NCI-H1105 (cell line): ENCODE measurements at regions not wholly inside any gene's neighbourhood (a gene's known extent, or its start where the extent isn't known, plus 50 kb on each side); places are given as distances from the start of the nearest gene placed in this dataset.
"Not testable (repeated sequence)": the region's sequence is repeated elsewhere in the genome, so short reads cannot be mapped to it uniquely, and the experiment has no call there.

Experiments used
- DNase-seq: peaks from one replicate; lab custom pipeline; 2025; lab: John Stamatoyannopoulos, UW

DNA sequence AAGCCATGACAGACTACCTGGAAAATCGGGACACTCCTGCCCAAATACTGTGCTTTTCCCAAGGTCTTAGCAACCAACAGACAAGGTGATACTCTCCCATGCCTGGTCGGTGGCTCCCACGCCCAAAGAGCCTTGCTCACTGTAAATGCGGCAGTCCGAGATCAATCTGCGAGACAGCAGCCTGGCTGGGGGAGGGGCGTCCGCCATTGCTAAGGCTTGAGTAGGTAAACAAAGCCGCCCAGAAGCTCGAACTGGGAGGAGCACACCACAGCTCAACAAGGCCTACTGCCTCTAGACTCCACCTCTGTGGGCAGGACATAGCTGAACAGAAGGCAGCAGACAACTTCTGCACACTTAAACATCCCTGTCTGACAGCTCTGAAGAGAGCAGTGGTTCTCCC is 272.1 kb upstream of the CCNG1 start:
- no peak for DNase-seq

DNA sequence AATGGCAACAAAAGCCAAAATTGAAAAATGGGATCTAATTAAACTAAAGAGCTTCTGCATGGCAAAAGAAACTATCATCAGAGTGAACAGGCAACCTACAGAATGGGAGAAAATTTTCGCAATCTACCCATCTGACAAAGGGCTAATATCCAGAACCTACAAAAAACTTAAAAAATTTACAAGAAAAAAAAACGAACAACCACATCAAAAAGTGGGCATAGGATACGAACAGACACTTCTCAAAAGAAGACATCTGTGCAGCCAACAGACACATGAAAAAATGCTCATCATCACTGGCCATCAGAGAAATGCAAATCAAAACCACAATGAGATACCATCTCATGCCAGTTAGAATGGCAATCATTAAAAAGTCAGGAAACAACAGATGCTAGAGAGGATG is 267.2 kb upstream of the CCNG1 start:
- not testable (repeated sequence) for DNase-seq

DNA sequence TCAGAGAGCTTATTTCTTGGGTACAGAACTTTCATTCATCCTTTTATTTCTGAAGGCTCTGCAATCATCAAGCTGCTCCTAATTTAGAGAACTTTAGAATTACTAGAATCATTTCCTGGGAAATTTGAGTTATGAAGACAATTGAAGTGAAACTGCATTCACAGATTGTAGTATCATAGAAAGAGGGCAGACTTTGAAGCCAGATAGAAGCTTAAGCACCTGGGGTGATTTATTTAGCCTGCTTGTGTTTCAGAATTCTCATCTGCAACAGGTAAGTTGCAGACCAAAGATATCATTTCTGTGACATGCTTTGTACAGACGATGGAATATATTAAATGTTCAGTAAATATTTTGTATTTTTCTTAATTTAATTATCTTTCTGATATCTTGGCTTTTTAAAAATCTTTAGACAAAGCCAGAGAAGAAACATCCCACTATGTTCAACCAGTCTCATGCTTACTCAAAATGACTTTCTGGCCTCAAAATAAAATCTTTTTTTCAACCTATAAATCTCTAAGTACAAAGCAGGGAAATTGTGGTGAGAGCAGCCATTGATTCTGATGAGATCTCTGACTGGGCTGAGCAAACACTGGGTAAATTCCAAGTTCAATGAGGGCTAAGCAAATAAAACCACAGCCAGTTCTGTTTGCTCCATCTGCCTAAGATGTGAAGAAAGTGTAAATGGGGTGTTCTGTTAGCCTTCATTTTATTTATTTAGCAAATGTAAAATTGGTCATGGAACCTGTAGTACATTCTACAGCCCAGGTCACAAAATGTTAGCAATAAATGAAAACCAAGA is 264.7 kb upstream of the CCNG1 start:
- DNase-seq, result no peak

DNA sequence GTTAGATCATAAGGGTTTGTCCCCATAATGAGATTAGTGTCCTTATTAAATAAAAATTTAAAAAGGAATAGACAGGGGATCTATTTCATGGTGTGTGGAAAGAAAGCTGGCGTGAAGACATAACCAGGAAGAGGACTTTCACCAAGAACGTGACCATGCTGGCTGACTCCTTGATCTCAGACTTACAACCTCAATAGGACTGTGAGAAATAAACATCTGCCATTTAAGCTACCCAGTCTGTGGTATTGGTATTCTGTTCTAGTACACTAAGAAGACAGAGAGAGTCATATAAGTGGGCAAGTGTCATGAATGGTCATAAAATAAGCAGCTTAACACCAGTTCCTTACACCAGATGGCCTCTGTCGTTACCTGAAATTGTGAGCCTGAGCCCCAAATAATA is 259.4 kb upstream of the CCNG1 start:
- DNase-seq, result no peak

DNA sequence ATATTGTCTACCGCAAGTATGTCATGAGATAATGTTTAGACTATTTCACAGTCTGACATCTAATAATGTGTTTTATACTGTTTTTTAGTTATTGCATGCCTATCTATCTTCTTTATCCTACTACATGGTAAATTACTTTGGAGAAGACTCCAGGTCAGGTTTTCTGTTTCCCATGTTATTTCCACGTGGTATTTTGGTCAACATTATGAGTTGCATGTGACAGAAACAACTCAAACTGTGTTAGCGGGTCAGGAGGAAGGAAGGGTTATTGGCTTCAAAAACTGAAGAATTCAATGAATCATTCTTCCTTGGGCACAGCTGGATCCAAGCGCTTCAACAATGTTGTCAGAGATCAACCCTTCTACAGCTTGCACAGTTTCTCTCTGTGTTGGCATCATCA is 252.1 kb upstream of the CCNG1 start:
- DNase-seq, result no peak

DNA sequence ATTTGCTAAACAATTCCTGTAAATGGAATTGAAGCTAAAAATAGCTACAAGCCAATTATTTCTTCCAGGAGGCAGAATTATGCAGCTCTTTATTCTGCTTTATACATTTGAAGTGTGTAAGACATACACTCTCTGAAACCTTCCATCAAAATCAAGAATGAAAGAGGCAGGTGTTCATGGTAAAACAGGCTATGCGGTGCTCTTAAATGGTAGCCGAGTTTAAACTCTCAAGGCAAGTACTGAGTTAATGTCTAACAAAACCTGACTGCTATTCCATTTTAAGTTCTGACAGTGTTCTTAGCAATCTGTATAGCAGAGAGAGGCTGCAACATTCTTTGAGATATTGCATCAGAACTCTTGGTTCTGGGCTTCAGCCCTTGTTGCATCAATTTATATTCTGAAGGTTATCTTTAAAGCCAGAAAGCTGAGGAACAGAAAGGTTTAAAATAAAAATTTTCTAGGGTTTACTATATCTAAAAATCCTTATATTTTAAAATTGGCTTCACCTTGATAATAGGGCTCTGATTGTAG is 248.3 kb upstream of the CCNG1 start:
- no peak for DNase-seq

DNA sequence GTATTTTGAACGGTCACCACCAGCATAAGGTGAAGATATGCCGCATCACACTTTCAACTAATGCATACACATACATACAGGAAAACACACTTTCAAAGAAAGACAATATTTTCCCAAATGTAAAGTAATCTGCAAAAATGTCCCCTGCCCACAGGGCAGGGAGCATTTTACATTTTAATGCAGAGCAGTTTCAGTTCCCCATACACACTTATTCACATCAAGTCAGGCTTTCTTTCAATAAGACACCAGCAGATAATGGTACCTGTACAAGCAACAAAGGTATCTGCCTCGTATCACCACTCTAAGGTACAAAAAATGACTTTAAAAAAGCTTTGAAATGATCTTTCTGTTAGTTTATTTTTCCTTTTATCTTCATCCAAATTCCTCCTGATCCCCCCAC is 247.1 kb upstream of the CCNG1 start:
- no peak for DNase-seq

DNA sequence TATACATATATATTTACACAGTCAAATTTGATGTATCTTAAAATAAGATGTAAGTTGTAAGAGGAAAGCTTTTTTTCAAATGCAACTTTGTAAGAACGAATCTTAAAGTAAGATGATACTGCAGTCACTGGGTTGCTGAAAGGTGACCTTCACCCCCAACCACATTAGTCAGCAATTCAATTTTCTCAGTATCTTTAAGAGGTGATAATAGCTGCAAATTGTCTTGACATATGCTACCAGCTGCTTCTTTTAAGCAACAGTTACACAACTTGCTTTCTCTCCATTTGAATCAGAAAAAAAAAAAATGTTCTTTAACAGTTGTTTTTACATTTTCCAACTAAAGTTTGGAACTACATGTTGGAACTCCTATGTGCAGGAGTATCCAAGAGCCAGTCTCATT is 246.6 kb upstream of the CCNG1 start:
- DNase-seq, result no peak

DNA sequence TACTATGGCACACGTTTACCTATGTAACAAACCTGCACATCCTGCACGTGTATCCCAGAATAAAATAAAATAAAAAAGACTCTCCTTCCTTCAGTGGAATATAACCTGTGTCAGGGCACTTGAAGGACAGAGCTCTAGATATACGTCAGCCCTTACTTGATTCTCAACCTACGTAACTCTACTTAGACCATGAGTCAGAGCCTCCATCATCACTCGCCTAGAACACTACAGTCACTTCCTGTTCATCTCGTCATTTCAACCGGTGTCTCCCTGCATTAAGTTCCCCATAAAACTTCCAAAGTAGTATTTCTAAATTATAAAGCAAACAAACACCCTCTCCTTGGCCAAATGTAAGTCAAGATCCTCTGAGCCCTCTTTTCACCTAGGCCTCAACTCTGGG is 243.5 kb upstream of the CCNG1 start:
- no peak for DNase-seq

DNA sequence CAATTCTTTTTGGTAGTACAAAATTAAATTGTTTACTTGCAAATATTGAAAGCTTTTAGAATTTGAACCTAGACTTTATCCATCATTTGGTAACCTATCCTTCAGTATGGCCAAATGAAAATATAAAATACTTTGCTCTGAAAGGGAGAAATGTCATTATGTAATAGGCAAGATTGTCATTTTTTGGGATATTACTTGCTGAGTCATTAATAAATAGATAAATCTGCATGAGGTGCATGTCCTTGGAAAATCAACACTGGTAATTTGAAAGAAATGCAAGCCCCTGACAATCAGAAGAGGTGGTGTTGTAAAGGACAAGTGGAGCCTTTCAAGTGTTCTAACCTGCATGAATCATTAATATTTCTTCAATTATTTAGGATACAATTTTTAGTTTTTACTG is 231.8 kb upstream of the CCNG1 start:
- DNase-seq, result no peak

DNA sequence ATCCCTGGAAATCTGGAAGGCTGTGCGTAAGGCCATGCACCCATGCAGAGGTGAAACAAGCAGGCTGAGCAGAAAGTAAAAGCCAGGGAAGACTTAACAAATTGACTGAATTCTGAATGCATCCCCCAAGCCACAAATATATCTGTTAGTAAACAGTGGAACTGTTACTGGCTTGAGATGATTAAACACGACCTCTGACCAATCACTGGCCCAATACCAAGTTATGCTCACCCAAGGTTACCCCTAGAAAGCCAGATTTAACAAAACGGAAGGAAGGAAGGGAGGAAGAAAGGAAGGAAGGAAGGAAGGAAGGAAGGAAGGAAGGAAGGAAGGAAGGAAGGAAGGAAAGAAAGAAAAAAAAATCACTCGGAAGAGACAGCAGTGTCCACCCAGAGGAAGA is 215.8 kb upstream of the CCNG1 start:
- DNase-seq, result no peak

DNA sequence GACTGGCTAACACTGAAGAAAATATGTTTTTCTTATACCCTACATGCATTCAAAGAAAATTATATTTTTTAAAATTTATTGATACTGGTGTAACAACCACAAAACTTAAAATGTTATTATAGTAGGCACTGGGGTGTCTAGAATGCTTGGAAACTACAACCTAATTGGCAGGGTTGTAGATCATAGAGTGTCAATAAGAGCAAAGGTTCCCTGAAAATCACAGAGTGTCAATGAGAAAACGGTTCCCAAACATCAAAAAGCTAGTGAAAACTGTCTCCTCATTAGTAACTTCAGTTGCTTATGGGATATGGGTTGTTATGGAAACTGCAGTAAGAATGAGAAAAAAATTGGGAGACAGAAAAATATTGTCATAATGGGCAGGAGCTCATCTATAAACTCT is 214.4 kb upstream of the CCNG1 start:
- no peak for DNase-seq

DNA sequence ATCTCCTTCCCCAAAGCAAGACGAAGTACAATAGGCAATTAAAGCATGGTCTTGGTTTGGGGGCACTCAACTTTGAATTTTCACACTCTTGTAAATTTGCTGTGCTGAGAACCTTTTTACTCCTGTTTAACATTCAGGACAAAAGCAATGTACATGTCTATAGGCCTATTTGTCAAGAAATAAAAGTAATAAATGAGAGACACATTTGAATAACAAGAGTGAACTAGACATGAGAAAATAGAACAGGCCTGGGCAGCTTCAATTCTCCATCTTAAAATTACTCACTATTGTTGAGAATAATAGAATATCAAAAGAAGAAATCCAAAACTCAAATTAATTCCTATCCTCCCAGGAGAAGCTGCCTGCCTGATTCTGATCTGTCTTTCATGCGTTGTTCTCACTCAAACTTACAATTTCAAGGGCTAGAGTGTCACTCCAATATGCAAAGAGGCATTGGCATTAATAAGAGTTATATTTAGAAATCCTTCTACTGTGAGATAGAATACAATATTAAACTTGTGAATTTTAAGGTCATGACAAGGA is 192.9 kb upstream of the CCNG1 start:
- no peak for DNase-seq

DNA sequence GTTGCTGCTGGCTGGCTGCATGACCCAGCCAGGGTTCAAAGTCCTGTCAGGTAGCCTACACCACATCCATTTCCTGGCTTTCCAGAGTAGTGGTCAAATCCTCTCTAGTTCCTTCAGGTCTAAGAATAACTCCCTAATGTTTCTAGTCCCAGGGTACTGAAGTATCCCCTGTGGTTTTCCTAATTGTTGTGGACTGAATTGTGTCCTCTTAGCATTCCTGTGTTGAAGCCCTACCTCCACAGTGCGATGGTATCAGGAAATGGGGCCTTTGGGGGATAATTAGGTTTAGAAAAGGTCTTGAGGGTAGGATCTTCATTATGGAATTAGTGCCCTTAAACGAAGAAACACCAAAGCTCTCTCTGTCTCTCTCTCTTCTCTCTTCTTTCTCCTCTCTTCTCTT is 191.8 kb upstream of the CCNG1 start:
- DNase-seq, result no peak

DNA sequence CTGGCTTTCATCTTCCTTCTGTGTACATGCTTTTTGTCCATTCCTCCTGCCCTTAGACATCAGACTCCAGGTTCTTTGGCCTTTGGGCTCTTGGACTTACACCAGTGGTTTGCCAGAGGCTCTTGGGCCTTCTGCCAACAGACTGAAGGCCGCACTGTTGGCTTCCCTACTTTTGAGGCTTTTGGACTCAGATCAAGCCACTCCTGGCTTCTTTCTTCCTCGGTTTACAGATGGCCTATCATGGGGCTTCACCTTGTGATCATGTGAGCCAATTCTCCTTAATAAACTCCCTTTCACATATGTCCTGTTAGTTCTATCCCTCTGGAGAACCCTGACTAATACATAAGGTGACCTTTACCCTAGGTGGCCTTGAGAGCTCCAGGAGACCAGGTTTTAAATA is 189.1 kb upstream of the CCNG1 start:
- DNase-seq, result no peak

DNA sequence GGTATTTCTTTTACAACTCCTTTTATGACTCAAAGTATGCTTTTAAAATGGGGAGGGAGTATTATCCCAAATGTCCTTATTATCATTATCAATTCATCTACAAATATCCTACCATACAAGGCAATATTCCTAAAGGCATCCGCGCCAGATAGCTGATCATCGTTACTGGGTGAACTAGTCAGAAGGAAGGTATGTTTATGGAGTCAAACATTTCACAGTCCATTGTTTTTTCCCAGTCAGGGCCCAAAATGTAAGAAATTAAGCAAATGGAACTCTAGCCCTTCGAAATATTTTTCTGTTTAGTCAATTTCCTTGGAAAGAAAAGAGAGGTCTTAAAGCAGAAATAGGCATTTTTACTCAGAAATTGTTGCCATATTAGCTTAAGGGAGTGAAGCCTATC is 188.5 kb upstream of the CCNG1 start:
- no peak for DNase-seq

DNA sequence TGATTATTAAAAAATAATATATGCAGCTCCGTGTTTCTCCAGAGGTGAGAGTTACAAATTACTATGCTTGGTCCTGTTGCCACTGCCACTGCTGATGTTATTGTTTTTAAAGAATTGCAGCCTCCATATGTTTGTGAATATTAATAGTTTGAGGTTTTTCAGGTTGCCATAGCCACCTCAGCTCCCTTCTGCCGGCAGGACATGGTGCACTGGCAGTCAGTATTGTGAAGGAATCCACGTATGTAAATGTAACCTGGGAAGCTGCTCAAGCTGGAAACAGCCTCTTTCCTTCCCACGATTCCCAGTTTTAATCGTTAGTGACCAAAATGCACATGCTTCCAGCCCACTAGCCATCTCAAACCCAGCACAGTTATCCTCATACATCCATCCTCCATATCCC is 184.4 kb upstream of the CCNG1 start:
- DNase-seq, result no peak

DNA sequence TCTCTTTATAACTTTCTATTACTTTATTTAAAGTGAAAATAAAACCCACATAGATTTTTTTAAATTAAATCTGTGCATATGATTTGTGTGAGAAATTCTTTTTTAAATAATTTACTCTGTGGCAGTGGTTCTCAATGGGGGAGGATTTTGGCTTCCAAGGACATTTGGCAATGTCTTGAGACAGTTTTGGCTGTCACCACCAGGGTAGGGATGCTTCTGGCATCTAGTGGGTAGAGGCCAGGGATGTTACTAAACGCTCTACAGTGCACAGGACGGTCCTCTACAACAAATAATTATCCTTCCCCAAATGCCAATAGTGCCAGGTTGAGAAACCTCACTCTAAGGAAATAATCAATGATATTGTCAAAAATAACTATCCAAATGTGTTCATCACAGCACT is 177.9 kb upstream of the CCNG1 start:
- no peak for DNase-seq

DNA sequence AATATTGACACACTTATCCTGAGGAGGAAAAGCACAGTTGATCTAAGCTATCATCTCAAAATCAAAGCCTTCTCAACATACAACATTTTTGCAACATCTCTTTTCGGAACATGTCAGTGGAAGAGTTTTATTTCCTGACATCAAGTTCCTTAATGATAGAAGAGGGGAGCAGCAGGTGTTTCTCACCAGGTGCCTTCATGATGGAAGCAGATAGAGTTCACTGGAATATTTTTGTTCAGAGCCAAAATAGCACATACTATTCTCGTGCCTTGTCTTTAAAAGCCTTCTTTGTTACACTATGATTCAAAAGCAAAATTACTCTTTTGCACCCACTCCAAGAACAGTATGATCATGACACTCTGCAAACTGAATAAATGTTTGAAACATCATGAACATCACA is 176.9 kb upstream of the CCNG1 start:
- no peak for DNase-seq

DNA sequence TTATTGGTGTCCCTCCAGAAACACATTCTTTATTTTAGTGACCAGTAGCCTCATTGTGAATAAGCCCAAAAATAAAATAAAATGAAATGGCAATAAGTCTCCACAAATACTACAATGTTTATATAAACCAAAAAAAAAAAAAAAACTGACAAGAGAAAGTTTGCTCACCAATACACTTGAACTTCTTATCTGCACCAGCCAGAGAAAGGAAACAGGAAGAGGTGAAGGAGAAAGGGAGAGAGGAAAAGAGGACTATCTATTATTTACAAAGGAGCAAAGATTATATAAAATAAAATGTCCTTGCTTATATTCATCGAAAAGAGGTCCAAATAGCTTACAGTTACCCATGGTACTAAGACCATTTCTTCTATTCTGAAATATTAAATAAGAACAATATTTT is 176.4 kb upstream of the CCNG1 start:
- no peak for DNase-seq

DNA sequence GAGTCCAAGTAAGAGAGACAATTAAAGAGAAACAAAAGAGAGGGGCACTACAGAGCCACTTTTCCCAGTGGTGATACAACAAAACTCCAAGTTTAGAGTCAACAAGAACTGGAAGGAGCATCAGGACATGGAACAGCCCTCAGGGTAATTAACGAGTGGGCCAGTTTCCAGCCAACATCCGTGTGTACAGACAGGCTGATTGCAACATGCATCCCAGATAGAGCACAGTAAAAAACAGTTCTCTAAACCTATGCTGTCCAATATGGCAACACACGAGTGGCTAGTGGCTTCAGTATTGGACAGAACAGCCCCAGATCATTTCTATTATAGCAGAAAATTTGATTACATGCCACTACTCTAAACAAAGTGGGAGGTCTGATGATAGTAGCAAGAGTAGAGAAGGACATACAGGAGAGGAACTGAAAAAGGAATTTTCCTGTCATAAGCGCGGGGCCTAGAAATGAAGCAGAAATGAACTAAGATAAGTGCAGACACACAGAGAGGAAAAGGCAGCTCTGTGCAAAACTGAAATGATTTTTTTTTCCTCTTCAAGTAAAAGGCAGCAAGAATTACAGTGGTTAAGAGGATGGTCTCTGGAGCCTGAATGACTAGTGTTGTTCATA is 175.6 kb upstream of the CCNG1 start:
- no peak for DNase-seq

DNA sequence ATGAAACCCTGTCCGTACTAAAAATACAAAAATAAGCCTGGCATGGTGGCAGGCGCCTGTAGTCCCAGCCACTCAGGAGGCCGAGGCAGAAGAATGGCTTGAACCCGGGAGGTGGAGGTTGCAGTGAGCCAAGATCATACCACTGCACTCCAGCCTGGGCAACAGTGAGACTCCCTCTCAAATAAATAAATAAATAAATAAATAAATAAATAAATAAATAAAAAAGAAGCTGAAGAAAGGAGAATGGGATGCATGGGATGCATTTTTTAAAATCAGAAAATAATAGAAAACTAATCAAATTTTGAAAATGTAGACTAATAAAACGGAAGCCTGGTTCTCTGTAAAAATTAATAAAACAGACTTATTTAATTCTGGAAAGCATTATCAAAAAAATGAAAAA is 171.1 kb upstream of the CCNG1 start:
- DNase-seq, result not testable (repeated sequence)

DNA sequence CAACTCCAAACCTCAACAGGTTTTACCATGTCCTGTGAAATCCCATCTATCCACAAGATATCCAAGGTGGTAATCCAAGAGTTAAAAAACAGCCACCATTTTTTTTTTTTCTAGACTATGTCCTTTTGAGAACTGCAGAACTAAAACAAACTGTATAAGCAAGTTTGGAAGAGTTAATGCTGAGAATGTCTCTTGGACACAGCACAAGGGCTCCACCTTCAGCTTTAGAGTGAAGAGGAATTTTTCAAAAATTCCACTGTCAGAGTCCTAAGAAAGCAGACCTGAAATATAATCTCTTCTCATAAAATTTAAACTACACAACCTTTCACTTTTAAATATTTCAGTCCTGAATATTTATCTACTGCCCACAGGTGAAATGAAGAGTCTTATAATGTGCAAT is 167.8 kb upstream of the CCNG1 start:
- DNase-seq, result no peak

DNA sequence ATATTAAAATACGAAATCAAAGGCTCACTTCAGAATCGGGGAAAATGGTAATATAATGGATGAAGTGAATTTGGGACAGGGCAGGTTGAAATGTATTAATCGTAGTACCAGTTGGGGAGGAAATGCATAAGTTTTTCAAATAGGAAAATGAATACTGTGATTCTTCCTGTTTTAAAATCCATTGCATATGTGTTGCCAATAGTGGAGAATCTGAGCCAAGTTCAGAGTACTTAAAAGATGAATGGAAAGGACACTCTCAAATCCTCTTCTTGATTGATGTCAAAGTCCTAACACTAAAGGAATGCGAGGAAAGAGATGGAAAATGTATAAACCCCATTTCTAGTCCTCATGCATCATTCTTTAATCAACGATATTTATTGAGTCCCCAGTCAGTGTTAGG is 160.9 kb upstream of the CCNG1 start:
- no peak for DNase-seq
